ENCODE measurements at regions not wholly inside any gene's neighbourhood (a gene's known extent, or its start where the extent isn't known, plus 50 kb on each side); places are given as distances from the start of the nearest gene placed in this dataset.

DNA sequence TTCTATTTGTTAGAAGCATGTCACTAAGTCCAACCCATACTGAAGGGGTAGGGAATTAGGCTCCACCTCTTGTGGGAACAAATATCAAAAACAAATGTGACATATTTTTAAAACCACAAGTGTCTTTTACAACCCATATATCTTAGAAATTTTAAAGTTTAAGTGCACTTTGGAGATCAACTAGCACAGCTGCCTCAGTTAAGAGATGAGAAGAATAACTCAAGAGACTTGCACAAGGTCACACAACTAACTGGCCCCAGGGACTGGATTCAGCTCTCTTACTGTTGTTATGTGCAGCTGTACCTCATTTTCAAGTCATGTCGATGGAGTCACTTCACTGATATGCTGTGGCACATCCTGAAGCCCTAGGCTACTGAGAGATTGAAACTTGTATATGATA, 102.9 kb upstream of the BMP2 start:
- ATAC-seq (no peak), DNase-seq (no peak)
- TF ChIP-seq, protein P1, sequence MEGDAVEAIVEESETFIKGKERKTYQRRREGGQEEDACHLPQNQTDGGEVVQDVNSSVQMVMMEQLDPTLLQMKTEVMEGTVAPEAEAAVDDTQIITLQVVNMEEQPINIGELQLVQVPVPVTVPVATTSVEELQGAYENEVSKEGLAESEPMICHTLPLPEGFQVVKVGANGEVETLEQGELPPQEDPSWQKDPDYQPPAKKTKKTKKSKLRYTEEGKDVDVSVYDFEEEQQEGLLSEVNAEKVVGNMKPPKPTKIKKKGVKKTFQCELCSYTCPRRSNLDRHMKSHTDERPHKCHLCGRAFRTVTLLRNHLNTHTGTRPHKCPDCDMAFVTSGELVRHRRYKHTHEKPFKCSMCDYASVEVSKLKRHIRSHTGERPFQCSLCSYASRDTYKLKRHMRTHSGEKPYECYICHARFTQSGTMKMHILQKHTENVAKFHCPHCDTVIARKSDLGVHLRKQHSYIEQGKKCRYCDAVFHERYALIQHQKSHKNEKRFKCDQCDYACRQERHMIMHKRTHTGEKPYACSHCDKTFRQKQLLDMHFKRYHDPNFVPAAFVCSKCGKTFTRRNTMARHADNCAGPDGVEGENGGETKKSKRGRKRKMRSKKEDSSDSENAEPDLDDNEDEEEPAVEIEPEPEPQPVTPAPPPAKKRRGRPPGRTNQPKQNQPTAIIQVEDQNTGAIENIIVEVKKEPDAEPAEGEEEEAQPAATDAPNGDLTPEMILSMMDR (IDR thresholded peaks at IDR 0.05), result no peak
- H3K27me3 ChIP-seq, result no peaks in the 10 kb centered on the region
- intact Hi-C loops (cut with DNase I), result no loop called here
- H3K4me3 ChIP-seq, result no peak overlapping the region
- H3K27ac ChIP-seq, result no peak overlapping the region
- no peaks in the 10 kb centered on the region for H3K36me3 ChIP-seq
- 71 to 75% methylated on average over 1 of the region's 1 CpG for WGBS, 2 donors
- no peaks in the 10 kb centered on the region for H3K4me1 ChIP-seq
- H3K9me3 ChIP-seq, result peaks cover 0 to 16% (median 0%) of the 10 kb centered on the region in 11 donors

DNA sequence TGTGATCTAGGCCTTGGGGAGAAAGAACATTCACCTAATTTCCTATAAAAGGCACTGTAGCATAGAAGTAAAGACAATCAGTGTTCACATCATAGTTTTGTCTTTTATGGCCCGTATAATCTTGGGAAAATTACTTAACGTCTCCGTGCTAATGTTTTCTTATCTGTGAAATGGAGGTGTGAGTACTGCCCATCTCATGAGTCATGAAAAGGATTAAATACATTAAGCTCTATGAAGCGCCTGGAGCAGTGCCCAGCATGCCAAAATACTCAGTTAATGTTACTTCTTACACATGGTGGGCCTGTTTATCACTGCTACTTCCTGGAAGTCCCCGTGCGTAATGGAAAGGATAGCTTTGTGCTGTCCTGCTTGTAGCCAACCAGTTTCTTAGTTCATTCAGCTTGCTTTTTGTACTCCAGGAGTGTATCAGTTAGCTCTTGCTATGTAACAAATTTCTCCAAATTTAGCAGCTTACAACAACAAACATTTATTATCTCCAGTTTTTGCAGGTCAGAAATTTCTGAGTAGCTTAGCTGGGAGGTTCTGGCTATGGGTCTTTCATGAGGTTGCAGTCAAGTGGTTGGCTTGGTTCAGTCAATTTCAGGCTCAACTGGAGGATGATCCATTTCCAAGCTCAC, 103.6 kb upstream of the BMP2 start:
- Histone ChIP-seq H3K27me3 (no peaks in the 10 kb centered on the region), H3K4me1 (no peaks in the 10 kb centered on the region), H3K9me3 (peaks cover 0 to 16% (median 0%) of the 10 kb centered on the region in 11 donors), H3K4me3 (no peak overlapping the region), H3K36me3 (no peaks in the 10 kb centered on the region), H3K27ac (no peak overlapping the region)
- DNase-seq (no peak), ATAC-seq (no peak)
- 74 to 77% methylated on average over 6 of the region's 6 CpGs for WGBS, 2 donors
- TF ChIP-seq, protein P1 (IDR thresholded peaks at IDR 0.05), result no peak
- intact Hi-C loops (cut with DNase I), result no loop called here

DNA sequence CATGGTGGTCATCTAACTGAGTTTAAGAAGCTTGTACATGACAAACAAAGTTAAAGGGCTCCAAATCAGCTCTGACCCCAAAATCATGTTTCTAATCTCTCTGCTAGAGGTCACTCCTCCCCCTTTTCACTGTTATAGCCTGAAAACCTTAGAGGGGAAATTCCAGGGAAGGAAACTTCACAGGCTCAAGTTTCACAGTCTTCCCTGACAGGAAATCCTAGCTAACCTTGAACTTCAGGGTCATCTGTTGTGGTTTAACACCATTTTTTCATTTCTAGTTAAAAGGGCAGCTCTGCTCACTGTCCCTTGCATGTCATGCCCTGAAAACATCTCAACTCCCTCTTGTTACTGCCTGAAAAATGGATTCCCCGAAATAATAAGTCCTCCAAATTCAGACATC, 104.4 kb upstream of the BMP2 start:
- Histone ChIP-seq H3K27me3 (no peaks in the 10 kb centered on the region), H3K4me3 (no peak overlapping the region), H3K27ac (no peak overlapping the region), H3K4me1 (no peaks in the 10 kb centered on the region), H3K36me3 (no peaks in the 10 kb centered on the region), H3K9me3 (peaks cover 0 to 16% (median 0%) of the 10 kb centered on the region in 11 donors)
- TF ChIP-seq, protein P1 (IDR thresholded peaks at IDR 0.05), result no peak
- WGBS, 2 donors, result 78 to 82% methylated on average over 1 of the region's 1 CpG
- ATAC-seq (no peak), DNase-seq (no peak)
- intact Hi-C loops (cut with DNase I), result no loop called here

DNA sequence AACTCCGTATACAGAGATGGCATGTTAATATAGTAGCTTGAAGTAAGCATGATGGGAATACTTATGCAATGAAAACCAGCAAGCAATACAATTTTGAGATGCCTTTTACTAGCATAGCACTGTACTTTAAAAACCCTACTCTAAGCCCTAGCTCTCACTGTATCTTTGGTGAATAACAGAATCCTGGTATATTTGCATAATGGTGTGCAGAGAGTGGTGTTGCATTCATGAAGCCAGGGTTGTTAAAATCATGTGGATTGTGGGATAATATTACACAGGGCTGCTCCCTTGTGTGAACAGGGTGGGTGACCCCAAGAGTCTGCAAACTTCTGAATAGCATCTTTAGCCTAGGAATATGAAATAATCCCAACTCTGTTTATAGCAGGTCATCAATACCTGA, 105.2 kb upstream of the BMP2 start:
- Histone ChIP-seq H3K4me1 (no peaks in the 10 kb centered on the region), H3K27ac (no peak overlapping the region), H3K4me3 (no peak overlapping the region), H3K9me3 (peaks cover 0 to 16% (median 0%) of the 10 kb centered on the region in 11 donors), H3K27me3 (no peaks in the 10 kb centered on the region), H3K36me3 (no peaks in the 10 kb centered on the region)
- ATAC-seq, result no peak
- WGBS, 2 donors, result 88 to 93% methylated on average over 1 of the region's 1 CpG
- no peak for DNase-seq
- intact Hi-C loops (cut with DNase I), result no loop called here
- TF ChIP-seq, protein P1 (IDR thresholded peaks at IDR 0.05), result no peak

All from heart right ventricle (tissue), 16 donors.